Breast epithelium (tissue), 3 donors: ENCODE measurements at regions not wholly inside any gene's neighbourhood (a gene's known extent, or its start where the extent isn't known, plus 50 kb on each side); places are given as distances from the start of the nearest gene placed in this dataset.

Experiments
- CTCF ChIP-seq, 3 donors: fragments of 450-650 bp; IDR thresholded peaks; one replicate each; pipeline ENCODE4 v1.5.1; 2016 to 2017; ENCODE audit warnings: antibody characterized with exemption in 3 of 3, mild to moderate bottlenecking in 3 of 3, moderate library complexity in 3 of 3
- POLR2A ChIP-seq: fragments of 450-650 bp; IDR thresholded peaks from one replicate; pipeline ENCODE4 v1.6.1; 2016; ENCODE audit warnings: antibody characterized with exemption, mild to moderate bottlenecking, moderate library complexity
- POLR2AphosphoS5 ChIP-seq, 3 donors: sonication (generic); formaldehyde crosslinking; IDR thresholded peaks; one replicate each; pipeline ENCODE4 v1.6.1; 2017; ENCODE audit warnings: antibody characterized with exemption in 3 of 3

DNA sequence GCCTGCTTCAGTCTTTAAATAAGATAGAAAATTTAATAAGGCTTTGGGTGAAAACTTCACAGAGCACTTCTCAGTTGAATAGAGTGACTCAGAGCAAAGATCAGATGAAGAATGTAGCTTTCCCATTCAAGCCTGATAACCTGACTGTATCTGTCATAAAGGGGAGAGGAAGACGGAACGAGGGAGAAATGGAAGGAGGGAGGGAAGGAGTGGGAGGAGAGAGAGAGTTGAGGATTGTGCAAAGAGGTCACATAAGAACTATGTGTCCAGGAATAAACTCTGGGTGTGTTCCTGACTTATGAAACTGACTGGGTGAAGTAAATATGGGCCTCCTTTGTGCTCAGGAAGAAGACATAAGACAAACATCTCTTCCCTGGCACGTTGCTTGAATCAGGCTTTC is 385.5 kb downstream of the LPIN1 start:
- no peak for TF ChIP-seq CTCF (IDR thresholded peaks at IDR 0.05)
- TF ChIP-seq POLR2A: no peak
- TF ChIP-seq POLR2AphosphoS5 (IDR thresholded peaks at IDR 0.05): no peak
